ENCODE measurements at regions not wholly inside any gene's neighbourhood (a gene's known extent, or its start where the extent isn't known, plus 50 kb on each side); places are given as distances from the start of the nearest gene placed in this dataset.

GRCh38 chr2:203605302-203605701 is 70.2 kb upstream of the RAPH1 start:
- Histone ChIP-seq H3K27me3 (no peaks in the 10 kb centered on the region), H3K27ac (no peak overlapping the region), H3K4me3 (no peak overlapping the region), H3K36me3 (no peaks in the 10 kb centered on the region), H3K4me1 (peaks cover 0 to 5% of the 10 kb centered on the region in 2 donors), H3K9me3 (no peaks in the 10 kb centered on the region)
- no peak for TF ChIP-seq CTCF (IDR thresholded peaks at IDR 0.05)
- DNase-seq (ENCODE audit: low spot score) = no peak

GRCh38 chr2:203606051-203606450 is 71.0 kb upstream of the RAPH1 start:
- Histone ChIP-seq H3K27me3 (no peaks in the 10 kb centered on the region), H3K4me3 (no peak overlapping the region), H3K4me1 (peaks cover 0 to 5% of the 10 kb centered on the region in 2 donors), H3K9me3 (no peaks in the 10 kb centered on the region), H3K27ac (no peak overlapping the region), H3K36me3 (no peaks in the 10 kb centered on the region)
- TF ChIP-seq CTCF (IDR thresholded peaks at IDR 0.05) = no peak
- DNase-seq (ENCODE audit: low spot score) = no peak

GRCh38 chr2:203610558-203610957 is 75.5 kb upstream of the RAPH1 start:
- DNase-seq (ENCODE audit: low spot score) = no peak
- no peaks in the 10 kb centered on the region for H3K36me3 ChIP-seq

GRCh38 chr2:203612246-203612645 is 77.1 kb upstream of the RAPH1 start:
- H3K27me3 ChIP-seq = no peaks in the 10 kb centered on the region
- no peak for TF ChIP-seq CTCF (IDR thresholded peaks at IDR 0.05)
- no peak for DNase-seq (ENCODE audit: low spot score)
- no peak overlapping the region for H3K4me3 ChIP-seq
- H3K4me1 ChIP-seq = no peaks in the 10 kb centered on the region
- no peak overlapping the region for H3K27ac ChIP-seq
- no peaks in the 10 kb centered on the region for H3K9me3 ChIP-seq
- no peaks in the 10 kb centered on the region for H3K36me3 ChIP-seq

More at GRCh38 chr2:203610558-203610957, 75.5 kb upstream of the RAPH1 start:
- no peak overlapping the region for H3K27ac ChIP-seq
- H3K27me3 ChIP-seq = no peaks in the 10 kb centered on the region
- no peaks in the 10 kb centered on the region for H3K9me3 ChIP-seq
- TF ChIP-seq CTCF (IDR thresholded peaks at IDR 0.05) = no peak
- H3K4me3 ChIP-seq = no peak overlapping the region
- no peaks in the 10 kb centered on the region for H3K4me1 ChIP-seq

GRCh38 chr2:203619267-203619878 is 84.3 kb upstream of the RAPH1 start:
- H3K27ac ChIP-seq = no peak overlapping the region
- no peak for DNase-seq (ENCODE audit: low spot score)
- H3K4me3 ChIP-seq = no peak overlapping the region
- H3K4me1 ChIP-seq = no peaks in the 10 kb centered on the region
- TF ChIP-seq CTCF (IDR thresholded peaks at IDR 0.05) = no peak
- H3K27me3 ChIP-seq = no peaks in the 10 kb centered on the region
- peaks cover 0 to 7% of the 10 kb centered on the region in 2 donors for H3K9me3 ChIP-seq
- no peaks in the 10 kb centered on the region for H3K36me3 ChIP-seq

GRCh38 chr2:203621981-203622515 is 84.4 kb upstream of the CD28 start:
- H3K36me3 ChIP-seq = no peaks in the 10 kb centered on the region
- H3K4me3 ChIP-seq = no peak overlapping the region
- H3K9me3 ChIP-seq = peaks cover 0 to 7% of the 10 kb centered on the region in 2 donors
- no peaks in the 10 kb centered on the region for H3K27me3 ChIP-seq
- no peaks in the 10 kb centered on the region for H3K4me1 ChIP-seq
- H3K27ac ChIP-seq = no peak overlapping the region
- DNase-seq (ENCODE audit: low spot score) = no peak
- TF ChIP-seq CTCF (IDR thresholded peaks at IDR 0.05) = no peak

Measured in right atrium auricular region (tissue), 2 donors.